GM18502 (cell line): ENCODE measurements at regions not wholly inside any gene's neighbourhood (a gene's known extent, or its start where the extent isn't known, plus 50 kb on each side); places are given as distances from the start of the nearest gene placed in this dataset.

ENCODE experiments used
- ATAC-seq: cut with Tn5 transposase; IDR thresholded peaks from one replicate; pipeline ENCODE4 v1.9.1; 2021; ENCODE audit warnings: mild to moderate bottlenecking; ENCODE audit not compliant: unreplicated experiment, poor library complexity

DNA sequence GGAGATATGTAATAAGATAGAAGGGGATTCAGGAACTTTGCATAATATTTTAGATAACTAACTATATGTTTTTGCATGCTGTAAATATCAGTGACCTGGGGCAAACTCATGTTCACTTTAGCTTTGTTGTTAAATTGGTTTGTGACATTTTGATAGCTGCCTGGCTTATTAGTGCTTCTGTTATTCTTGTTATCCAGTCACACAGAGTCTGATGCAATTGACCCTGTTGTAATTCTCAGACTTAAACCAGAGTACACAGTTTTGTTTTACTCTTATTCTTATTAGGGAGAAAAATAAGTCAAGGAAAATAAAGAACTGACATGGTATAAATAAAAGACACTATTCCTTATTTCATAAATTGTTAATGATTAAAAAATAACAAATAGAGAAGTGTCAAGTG is 516.7 kb upstream of the SLIT2 start:
- no peak for ATAC-seq

DNA sequence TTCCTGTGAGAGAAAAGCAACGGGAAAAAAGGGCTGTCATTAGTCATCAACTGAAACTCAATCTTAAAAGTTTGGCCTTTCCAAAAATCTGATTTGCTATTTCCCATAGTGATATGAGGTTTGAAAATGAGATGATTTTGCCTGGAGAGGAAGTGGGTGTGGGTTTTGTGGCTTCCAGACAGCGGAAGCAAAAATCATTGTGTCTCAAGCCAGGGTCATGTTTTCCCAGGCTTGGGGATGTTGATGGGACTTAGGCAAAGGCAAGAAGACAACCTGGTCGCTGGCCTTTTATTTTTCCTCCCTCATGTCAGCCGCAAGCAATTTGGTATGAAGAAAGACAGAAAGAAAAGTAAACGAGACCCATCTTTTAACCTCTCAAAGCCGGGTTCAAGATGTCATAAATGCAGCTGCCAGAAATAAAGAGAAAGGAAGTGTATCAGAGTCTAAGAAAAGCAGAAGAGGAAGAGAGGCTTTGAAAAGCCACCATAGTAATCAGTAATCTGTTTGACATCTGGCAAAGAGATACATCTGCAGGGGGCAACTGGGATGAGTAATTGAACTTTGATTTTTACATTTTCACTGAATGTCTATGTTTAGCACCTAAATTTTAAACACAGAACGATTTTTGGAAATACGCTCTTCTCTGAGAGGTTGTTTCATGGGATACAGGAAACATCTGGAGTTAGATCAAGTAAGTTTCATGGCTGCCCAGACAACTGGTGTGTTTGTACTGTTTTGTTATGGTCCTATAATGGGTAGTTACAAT is 521.6 kb upstream of the SLIT2 start:
- no peak for ATAC-seq

DNA sequence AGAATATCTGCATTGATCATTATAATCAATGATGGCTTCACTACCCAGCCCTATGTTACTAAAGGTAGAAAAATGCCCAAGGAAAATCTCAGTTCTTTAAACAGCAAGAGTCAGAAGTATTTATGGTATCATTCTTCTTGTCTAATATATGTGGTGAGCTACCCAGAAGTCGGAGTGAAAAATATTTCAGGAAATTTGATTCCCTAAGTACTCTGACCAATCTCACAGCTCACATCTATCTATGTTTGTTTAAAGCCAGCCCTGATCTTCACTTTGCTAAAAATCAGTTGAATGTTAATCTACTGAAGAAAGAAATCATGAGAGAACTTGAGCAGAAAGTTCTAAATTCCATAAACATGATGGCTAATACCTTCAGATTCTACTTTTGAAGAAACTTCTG is 522.9 kb upstream of the SLIT2 start:
- no peak for ATAC-seq

DNA sequence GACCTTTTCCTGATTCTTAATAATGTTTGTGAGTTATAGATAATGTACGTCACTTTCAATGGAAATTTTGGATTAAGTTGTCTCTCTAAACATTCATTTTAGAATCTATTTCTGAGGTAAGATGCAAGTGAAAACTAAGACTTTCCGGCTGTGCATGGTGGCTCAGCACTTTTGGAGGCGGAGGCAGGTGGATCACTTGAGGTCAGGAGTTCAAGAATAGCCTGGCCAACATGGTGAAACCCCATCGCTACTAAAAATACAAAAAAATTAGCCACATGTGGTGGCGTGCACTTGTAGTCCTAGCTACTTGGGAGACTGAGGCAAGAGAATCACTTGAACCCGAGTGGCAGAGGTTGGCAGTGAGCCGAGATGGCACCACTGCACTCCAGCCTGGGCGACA is 524.6 kb upstream of the SLIT2 start:
- ATAC-seq, result no peak

DNA sequence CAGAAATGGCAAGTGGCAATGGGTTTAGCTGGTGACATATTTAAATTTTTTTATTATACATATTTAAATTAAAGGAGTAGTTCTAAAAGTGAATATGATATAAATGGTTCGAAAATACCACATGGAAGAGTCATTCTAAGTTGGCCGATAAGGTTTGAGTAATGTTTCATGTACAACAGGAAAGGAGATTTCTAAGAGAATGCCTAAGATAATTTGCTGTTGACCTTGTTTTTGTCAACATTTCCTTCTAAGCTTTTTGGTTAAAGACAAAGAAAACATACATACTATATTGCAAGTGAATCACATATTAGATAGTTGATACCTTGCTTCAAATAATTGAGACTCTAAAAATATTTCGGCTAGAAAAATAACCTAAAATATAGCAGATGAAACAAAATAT is 526.6 kb upstream of the SLIT2 start:
- no peak for ATAC-seq

DNA sequence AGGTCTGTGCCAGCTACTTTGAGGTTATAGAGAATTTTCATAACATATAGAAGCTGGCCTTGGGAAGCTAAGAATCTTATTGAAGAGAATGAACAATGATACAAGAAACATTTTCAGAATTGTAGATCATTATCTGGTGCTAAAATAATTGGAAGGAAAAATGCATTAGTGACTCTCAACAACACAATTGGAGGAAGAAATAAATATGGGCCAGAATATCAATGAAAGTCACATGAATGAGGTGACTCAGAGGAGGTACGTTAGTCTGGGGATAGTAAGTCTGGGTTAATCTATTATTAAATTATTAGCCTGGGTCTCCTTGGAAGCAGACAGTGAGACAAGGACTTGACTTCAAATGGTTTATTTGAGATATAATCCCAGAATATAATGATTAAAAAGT is 529.3 kb upstream of the SLIT2 start:
- ATAC-seq, result no peak

DNA sequence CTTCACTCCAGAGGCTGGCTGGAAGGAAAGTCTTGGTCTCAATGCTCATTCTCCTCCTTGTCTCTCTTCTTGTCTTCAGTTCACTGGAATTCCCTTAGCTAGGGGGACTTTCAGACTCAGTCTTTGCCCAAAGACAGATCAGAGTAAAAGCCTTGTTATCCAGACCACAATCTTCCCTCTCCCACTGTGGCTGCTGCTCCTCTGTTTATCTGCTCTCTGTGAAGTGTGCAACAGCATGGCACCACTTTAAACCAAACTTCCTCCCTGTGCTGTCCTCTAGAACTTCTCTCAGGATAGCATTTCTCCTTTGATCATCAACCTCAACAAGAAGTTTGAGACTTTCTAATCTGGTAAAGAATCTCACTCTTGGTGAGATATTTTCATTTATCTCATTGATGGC is 530.1 kb upstream of the SLIT2 start:
- ATAC-seq, result no peak

DNA sequence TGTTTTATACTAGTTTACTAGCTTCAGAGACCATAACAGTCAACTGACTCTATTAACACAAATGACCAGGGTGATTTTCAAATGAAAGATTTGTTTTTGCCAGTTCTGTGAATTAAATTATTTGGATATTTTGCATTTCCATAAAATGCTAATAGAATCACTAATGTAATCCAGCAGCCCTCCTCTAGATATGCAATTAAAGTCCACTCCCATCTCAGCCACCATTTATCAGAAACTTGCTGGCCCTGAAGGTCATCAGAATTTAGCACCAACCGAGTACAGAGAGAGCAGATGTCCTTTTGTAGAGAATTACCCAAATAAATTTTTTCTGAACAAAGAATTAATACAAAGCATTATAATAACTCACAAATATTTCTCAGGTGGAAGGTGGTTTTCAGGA is 531.1 kb upstream of the SLIT2 start:
- ATAC-seq, result no peak

DNA sequence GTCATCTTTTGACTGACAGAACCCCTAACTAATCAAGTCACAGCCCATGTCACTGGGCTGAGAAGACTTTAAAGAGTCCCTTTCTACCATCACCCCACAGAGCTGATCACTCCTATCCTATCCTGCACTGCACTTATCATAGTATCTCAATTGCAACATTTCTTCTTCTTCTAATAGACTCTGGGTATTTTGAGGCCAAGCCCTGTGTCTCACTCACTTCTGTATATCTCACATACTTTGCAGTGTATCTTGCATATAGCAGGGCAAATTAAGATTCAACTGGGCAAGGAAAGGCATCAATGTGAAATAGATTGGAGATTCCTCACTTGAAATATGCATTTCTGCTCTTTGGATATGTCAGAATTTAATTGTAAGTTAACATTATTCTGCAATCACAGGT is 531.5 kb upstream of the SLIT2 start:
- ATAC-seq, result no peak

DNA sequence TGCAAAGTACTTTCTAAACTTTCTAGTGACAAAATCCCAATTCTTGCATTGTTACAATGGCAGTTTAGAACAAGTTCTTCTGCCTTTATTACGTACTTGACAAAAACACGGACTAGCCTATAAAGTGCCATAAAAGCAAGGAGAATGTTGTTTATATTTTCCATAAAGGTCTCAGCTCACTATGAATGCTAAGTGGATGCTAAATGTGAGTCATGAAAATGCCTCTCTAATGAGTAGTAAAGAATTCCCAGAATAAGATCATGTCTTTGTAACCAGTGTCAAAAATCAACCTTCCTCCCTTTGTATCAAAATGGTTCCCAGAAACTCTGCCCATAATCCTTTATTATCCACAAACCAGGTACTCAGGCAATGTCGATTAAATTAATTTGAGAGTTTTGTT is 539.8 kb upstream of the SLIT2 start:
- no peak for ATAC-seq

DNA sequence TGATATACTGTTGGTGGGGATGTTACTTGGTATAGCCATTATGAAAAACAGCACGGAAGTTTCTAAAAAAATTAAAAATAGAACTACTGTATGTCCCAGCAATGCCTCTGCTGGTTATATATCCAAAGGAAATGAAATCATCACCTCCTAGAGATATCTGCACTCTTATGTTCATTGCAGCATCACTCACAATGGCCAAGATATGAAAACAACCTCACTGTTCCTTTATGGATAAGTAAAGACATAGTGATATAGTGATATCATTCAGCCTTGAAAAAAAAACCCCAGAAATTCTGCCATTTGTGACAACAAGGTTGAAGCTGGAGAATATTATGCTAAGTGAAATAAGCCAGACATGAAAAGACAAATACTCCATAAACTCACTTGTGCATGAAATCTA is 543.8 kb upstream of the SLIT2 start:
- ATAC-seq, result no peak

DNA sequence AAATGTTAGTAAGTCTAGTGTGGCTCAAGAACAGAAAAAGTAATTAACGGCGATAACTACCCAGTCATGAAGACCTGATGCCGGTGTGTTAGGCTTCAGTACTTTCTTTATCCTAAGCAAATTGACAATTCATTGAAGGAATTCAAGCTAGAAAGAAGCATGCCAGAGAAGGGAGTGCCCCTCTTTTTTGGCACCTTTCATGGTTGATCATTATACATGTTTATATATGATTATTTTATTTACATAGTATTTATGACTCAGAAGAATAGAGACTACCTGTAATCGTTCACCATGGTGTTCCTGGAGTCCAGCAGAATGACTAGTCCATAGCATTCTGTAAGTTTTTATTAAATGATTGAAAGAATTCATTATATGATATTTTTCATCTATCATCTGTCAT is 548.3 kb upstream of the SLIT2 start:
- ATAC-seq, result no peak

DNA sequence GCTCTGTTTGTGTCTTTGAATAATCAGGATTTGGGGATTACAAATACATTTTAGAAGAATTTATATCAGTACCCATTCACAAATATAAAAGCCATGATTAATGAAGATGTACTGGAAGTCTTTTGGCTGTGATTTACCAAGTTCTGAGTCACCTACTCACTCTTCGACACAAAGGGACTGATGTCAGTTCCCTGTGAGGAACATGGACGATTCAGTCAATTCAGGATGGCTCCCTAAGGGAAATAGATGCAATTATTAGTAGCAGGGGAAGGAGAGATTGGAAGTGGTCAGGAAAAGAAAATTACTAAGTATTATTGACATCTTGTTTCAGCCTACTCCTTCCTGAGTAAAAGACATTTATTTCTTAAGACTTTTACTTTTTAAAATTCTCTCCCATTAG is 550.7 kb upstream of the SLIT2 start:
- no peak for ATAC-seq

DNA sequence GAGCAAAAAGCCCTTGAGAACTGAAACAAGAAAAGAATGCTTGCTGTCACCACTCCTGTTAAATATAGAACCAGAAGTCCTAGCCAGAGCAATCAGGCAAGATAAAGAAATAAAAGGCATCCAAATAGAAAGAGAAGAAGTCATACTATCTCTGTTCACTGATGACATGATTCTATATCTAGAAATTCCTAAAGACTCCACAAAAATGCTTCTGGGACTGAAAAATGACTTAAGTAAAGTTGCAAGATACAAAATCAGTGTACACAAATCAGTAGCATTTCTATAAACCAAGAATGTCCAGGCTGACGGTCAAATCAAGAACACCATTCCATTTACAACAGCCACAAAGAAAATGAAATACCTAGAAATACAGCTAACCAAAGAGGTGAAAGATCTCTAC is 552.7 kb upstream of the SLIT2 start:
- no peak for ATAC-seq

DNA sequence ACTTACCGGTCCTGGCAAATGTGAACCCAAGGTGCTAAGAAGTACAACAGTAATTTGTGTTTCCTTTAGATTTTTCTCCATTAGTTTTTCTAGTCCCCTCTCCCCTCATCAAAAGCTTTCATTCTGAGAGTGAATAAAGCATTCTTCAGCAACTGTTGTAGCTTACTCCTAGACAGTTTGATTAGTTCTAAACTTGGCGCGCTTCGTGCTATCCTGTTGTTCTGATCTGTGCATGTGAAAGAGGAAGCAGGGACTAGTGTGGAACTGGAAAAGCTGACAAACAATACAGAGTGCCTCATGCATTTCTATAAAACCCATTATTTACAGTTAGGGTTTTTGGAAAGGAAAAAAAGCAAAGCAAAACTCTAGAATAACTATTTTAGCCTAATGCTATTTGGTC is 556.9 kb upstream of the SLIT2 start:
- ATAC-seq, result no peak

DNA sequence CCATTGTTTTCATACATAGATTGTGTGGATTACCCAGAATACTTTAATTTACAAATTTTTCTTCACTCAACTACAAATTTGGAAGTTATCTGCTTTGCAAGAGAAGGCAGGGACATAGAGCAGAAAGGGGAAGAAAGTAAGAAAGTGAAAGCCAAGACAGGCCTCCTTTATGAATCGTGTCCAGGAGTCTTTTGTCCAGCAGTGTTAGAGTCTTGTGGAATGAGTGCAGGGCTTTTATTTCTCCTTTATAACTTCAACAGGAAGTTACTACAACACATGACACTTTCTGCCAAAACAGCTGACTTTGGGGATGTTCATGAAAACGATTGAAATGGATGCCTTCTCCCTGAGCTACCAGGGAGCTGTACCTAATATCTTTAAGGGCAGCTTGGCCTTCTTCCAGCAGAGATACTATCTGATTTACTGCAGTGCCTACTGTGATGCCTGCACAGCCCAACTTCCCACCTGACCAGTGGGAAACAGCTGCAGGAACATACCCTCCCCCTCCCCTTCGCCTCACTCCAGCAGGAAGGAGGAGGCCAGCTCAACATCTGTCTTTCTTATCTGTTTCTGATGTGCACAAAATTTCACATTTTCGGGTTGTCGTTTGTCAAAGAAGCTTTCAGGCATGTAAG is 557.7 kb upstream of the SLIT2 start:
- ATAC-seq, result no peak

DNA sequence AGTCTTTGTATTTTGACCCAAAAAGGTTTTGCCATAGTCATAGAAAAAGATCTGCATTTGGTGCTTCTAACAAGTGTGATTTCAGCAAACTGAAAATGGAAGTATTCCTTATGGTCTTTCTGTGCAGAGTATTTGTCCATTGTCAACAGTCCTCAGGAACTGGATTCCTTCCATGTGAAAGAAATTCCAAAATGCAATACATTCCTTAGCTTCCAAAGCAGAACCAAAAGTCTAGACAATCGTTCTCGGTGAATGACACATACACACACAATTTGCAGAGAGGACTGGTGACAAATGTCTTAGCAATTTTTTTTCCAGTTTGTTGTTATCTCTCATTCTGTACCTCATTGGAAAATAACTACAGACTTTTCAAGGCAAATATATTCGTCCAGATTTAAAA is 562.2 kb upstream of the SLIT2 start:
- no peak for ATAC-seq

DNA sequence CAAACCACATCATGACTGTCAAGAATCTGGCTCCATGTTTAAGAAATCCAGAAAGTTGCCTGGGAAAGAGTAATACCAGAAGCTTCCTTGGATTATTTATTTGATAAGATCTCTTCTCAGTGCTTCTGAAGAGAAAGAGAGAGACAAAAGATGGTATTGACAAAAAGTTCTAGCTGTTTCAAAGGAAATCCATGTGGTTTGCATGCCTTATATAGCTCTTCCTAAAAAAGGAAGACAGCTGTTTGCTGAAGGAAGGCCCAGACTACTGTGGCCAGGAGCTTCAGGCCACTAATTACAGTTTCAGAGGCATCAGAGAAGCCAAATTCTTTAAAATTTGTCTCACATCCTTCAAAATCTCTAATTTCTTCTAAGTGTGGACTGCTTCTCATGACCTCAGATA is 565.2 kb upstream of the SLIT2 start:
- ATAC-seq, result no peak

DNA sequence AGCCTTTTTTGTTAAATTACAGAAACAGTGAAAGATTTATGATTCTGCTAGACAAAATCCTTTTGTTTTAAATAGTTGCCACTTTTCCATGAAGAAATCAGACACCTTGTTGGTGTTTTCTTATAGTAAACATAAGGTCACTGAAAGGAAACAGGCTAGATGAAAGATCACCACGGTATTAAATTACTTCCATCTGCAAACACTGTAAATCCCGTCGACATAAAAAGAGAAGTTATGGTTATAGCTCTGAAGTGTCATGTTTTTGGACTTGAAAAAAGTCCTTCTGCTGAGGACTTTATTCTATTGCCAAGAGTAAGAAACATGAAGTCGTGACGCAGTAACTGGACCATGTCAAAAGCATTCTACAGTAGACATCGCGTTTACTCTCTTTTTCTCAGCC is 567.6 kb upstream of the SLIT2 start:
- no peak for ATAC-seq

DNA sequence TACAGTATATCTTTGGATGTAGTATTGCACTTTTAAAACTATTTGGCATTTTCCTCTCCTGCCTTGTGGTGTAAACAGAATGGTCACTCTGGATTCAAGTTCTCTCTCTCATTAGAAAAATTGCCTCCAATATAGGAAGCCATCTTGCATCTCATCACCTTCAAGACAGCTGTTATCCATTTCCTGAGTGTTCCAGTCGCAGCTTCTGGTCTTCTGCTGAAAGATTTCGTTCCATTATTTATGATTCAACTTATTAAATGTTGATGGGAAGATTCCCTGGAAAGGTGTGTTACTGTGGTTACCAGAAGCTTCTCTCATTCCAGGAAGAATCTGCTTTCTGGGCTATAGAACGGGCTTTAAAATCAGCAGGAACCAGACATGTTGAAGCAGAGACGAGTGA is 568.3 kb upstream of the SLIT2 start:
- ATAC-seq, result no peak

DNA sequence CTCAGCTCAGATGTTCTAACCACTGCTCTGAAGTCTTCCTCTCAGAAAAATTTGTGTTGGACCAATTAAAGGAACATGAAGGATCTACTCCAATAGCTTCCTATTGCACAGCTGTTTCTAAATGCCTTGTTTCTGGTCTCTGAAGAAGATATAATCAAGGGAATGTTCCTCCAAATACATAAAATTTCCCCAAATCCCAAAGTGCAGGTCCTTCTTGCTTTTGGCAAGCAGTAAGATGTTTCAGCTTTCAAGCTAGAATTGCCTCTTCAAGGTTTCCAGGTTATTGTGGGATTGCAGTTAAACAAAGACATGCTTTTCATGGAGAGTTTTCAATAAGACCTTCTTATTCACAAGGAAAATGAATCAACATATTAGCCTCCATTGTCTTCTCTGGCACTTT is 574.5 kb upstream of the SLIT2 start:
- no peak for ATAC-seq

DNA sequence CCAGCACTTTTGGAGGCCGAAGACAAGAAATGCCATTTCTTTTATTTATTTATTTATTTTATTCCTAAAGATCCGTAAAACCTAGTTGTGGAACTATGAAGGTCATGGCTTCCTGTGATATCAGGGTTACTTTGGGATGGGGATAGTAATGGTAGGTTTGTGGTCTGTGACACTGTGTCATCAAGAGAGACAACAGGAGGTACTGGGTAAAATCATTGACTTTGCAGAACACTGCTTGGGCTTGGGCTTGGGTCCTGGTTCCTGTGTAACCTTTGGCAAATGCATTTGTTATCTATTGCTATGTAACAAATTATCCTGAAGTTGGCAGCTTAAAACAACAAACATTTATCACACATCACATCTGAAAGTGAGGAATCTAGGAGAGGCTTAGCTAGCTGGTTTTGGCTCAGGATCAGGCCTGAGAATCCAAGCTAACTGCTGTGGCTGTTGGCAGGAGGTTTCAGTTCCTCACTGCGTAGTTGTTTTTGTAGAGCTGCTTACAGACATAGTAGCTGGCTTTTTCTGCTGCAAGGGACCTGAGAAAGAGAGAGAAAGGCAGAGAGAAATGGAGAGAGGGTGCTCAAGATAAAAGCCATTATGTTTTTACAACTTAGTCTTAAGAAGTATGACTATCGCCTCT is 576.4 kb upstream of the SLIT2 start:
- ATAC-seq, result no peak
